ENCODE measurements at regions not wholly inside any gene's neighbourhood (a gene's known extent, or its start where the extent isn't known, plus 50 kb on each side); places are given as distances from the start of the nearest gene placed in this dataset.
A peak's percentile ranks its signal among the peaks of the same experiment; 100 is the strongest.

- no peak overlapping the region for H3K27ac ChIP-seq (ENCODE audit: low read length)
- 90% methylated on average over 9 of the region's 9 CpGs for WGBS
- intact Hi-C loops (cut with DNase I): loop anchor here in 1 of 4 donors (10.0 kb wide), 1 partner anchor 59 kb away; no protein-coding TSS in a partner anchor
- H3K4me3 ChIP-seq (ENCODE audit: low read length): no peak overlapping the region
- ATAC-seq (no peak), DNase-seq (peak in 1 of 3 donors; percentile 16)
- H3K4me1 ChIP-seq (ENCODE audit: control insufficient read depth, insufficient read depth, low read length): peaks cover 10% of the 10 kb centered on the region
- no peaks in the 10 kb centered on the region for H3K9me3 ChIP-seq (ENCODE audit: control insufficient read depth, low read length)
- no peaks in the 10 kb centered on the region for H3K27me3 ChIP-seq (ENCODE audit: control insufficient read depth, insufficient read depth)
These were observed 138.2 kb upstream of the GAS1 start for GRCh38 chr9:87085521-87085920.

DNA sequence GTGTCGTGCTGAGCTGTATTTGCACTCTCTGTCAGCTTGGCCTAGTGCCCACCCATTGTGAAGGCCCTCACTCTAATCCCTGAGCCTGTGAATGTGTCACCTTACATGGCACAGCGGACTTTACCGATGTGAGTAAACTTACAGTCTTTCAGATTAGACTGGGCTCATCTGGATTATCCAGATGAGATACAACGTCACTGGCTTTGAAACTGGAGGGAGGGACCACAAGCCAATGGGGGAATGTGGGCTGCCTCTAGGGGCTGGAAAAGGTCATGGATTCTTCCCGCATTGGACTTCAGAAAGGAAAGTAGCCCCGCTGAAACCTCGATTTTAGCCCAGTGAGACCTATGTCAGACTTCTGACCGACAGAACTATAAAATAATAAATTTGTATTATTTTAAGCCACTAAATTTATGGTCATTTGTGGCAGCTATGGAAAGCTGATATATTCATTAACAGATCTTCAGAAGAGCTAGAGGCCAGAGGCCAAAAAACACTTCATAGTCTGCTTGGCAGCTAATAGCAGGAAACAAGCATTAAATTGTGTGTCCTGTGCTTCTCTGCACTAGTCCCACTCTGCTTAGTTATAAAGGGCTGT lies 139.0 kb upstream of the GAS1 start:
- Histone ChIP-seq H3K9me3 (ENCODE audit: control insufficient read depth, low read length) (no peaks in the 10 kb centered on the region), H3K4me1 (ENCODE audit: control insufficient read depth, insufficient read depth, low read length) (peaks cover 8% of the 10 kb centered on the region), H3K27me3 (ENCODE audit: control insufficient read depth, insufficient read depth) (no peaks in the 10 kb centered on the region), H3K4me3 (ENCODE audit: low read length) (no peak overlapping the region), H3K27ac (ENCODE audit: low read length) (no peak overlapping the region)
- 66% methylated on average over 8 of the region's 8 CpGs for WGBS
- peak in 1 of 3 donors; percentile 55 for DNase-seq
- ATAC-seq: no peak
- intact Hi-C loops (cut with DNase I): loop anchor here in 1 of 4 donors (10.0 kb wide), 1 partner anchor 58 kb away; no protein-coding TSS in a partner anchor

DNA sequence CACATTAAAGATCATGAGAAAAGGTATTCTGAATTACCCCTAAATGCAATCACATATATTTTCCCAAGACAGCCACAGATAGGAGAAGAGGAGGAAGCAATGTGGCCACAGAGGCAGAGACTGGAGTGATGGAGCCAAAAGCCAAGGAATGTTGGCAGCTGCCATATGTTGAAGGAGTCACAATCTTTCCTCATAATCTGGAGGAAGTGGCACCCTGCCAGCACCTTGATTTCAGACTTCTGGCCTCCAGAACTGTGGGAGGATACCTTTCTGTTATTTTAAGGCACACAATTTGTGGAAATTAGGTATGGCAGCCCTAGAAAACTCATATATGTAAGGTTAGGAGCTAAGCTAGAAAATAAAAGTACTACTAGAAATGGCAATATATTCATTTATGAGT lies 139.9 kb upstream of the GAS1 start:
- H3K27ac ChIP-seq (ENCODE audit: low read length): no peak overlapping the region

DNA sequence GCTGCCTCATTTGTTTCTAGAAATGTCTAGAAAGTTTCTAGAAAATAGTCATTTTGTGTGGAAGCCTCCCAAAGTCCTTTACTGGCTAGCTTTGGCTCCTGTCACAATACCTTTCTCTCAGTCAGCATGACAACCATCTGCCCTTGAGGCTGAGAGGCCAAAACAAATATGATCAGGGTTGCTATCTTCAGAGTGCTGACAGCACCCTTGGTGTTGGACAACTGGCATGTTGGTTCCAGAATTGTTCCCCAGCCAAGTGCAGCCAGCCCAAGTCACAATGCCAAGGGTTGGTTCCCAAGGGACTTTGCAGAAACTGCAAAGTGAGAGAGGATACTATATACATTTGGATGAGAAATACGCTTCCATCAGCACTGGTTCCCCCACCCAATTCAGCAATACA lies 140.9 kb upstream of the GAS1 start:
- no peaks in the 10 kb centered on the region for H3K27me3 ChIP-seq (ENCODE audit: control insufficient read depth, insufficient read depth)
- peak; percentile 31 to 55 (median 52) for DNase-seq
- intact Hi-C loops (cut with DNase I): loop anchor here in 1 of 4 donors (10.0 kb wide), 1 partner anchor 57 kb away; no protein-coding TSS in a partner anchor
- H3K4me1 ChIP-seq (ENCODE audit: control insufficient read depth, insufficient read depth, low read length): peaks cover 8% of the 10 kb centered on the region
- H3K9me3 ChIP-seq (ENCODE audit: control insufficient read depth, low read length): no peaks in the 10 kb centered on the region
- 43% methylated on average over 1 of the region's 1 CpG for WGBS
- H3K27ac ChIP-seq (ENCODE audit: low read length): no peak overlapping the region
- no peak overlapping the region for H3K4me3 ChIP-seq (ENCODE audit: low read length)
- peak; percentile 78 for ATAC-seq

More for the DNA sequence above, 139.9 kb upstream of the GAS1 start:
- H3K4me1 ChIP-seq (ENCODE audit: control insufficient read depth, insufficient read depth, low read length): peaks cover 8% of the 10 kb centered on the region
- DNase-seq: peak in 1 of 3 donors; percentile 28
- no peak for ATAC-seq
- intact Hi-C loops (cut with DNase I): loop anchor here in 1 of 4 donors (10.0 kb wide), 1 partner anchor 58 kb away; no protein-coding TSS in a partner anchor
- no peaks in the 10 kb centered on the region for H3K27me3 ChIP-seq (ENCODE audit: control insufficient read depth, insufficient read depth)
- no peak overlapping the region for H3K4me3 ChIP-seq (ENCODE audit: low read length)
- no peaks in the 10 kb centered on the region for H3K9me3 ChIP-seq (ENCODE audit: control insufficient read depth, low read length)

GRCh38 chr9:87088621-87089365 lies 141.5 kb upstream of the GAS1 start:
- Histone ChIP-seq H3K4me1 (ENCODE audit: control insufficient read depth, insufficient read depth, low read length) (peaks cover 8% of the 10 kb centered on the region), H3K27me3 (ENCODE audit: control insufficient read depth, insufficient read depth) (no peaks in the 10 kb centered on the region), H3K27ac (ENCODE audit: low read length) (no peak overlapping the region), H3K9me3 (ENCODE audit: control insufficient read depth, low read length) (no peaks in the 10 kb centered on the region), H3K4me3 (ENCODE audit: low read length) (no peak overlapping the region)
- intact Hi-C loops (cut with DNase I): loop anchor here in 1 of 4 donors (10.0 kb wide), 1 partner anchor 56 kb away; no protein-coding TSS in a partner anchor
- DNase-seq: peak in 1 of 3 donors; percentile 17
- 68% methylated on average over 5 of the region's 5 CpGs for WGBS
- peak; percentile 6 to 37 for ATAC-seq

DNA sequence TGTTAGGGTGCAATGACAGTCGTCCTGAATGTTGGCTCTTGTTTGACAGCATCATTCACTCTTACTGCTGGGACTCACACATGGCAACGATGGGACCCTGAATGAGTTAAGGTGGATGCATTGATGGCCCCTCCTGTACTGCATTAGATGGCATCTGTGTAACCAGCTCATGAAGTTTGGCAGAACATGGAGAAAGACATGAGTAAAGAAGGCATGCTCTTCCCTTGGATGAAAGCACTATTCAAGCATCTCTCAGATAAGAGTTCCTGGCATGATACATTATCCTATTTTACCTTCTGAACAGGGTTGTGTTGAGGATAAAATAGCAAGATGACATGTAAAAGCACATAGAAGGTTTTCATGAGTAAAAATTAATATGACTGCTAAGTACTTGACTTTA lies 142.2 kb upstream of the GAS1 start:
- ATAC-seq: no peak

GRCh38 chr9:87089929-87090328 lies 142.6 kb upstream of the GAS1 start:
- intact Hi-C loops (cut with DNase I): loop anchor here in 1 of 4 donors (10.0 kb wide), 1 partner anchor 55 kb away; no protein-coding TSS in a partner anchor
- Histone ChIP-seq H3K27ac (ENCODE audit: low read length) (no peak overlapping the region), H3K4me1 (ENCODE audit: control insufficient read depth, insufficient read depth, low read length) (peaks cover 8% of the 10 kb centered on the region), H3K9me3 (ENCODE audit: control insufficient read depth, low read length) (no peaks in the 10 kb centered on the region), H3K27me3 (ENCODE audit: control insufficient read depth, insufficient read depth) (no peaks in the 10 kb centered on the region), H3K4me3 (ENCODE audit: low read length) (no peak overlapping the region)
- ATAC-seq (peak; percentile 39 to 43), DNase-seq (no peak)

More for the DNA sequence above, 142.2 kb upstream of the GAS1 start:
- 52% methylated on average over 2 of the region's 2 CpGs for WGBS
- Histone ChIP-seq H3K4me1 (ENCODE audit: control insufficient read depth, insufficient read depth, low read length) (peaks cover 8% of the 10 kb centered on the region), H3K27me3 (ENCODE audit: control insufficient read depth, insufficient read depth) (no peaks in the 10 kb centered on the region), H3K4me3 (ENCODE audit: low read length) (no peak overlapping the region), H3K27ac (ENCODE audit: low read length) (peak overlapping the region; percentile 54), H3K9me3 (ENCODE audit: control insufficient read depth, low read length) (no peaks in the 10 kb centered on the region)
- no peak for DNase-seq
- intact Hi-C loops (cut with DNase I): loop anchor here in 1 of 4 donors (10.0 kb wide), 1 partner anchor 55 kb away; no protein-coding TSS in a partner anchor

DNA sequence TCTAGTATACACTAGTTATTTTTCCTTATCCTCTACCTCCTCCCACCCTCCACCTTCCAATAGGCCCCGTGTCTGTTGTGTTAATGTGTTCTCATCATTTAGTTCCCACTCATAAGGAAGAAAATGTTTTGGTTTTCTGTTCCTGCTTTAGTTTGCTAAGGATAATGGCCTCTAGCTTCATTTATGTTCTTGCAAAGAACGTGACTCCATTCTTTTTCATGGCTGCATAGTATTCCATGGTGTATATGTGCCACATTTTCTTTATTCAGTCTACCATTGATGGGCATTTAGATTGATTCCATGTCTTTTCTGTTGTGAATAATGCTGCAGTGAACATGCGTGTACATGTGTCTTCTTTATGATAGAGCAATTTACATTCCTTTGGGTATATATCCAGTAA lies 146.5 kb upstream of the GAS1 start:
- intact Hi-C loops (cut with DNase I): no loop called here
- WGBS: 96% methylated on average over 3 of the region's 3 CpGs
- ATAC-seq (no peak), DNase-seq (no peak)
- Histone ChIP-seq H3K4me3 (ENCODE audit: low read length) (no peak overlapping the region), H3K27ac (ENCODE audit: low read length) (no peak overlapping the region), H3K9me3 (ENCODE audit: control insufficient read depth, low read length) (no peaks in the 10 kb centered on the region), H3K4me1 (ENCODE audit: control insufficient read depth, insufficient read depth, low read length) (peaks cover 4% of the 10 kb centered on the region), H3K27me3 (ENCODE audit: control insufficient read depth, insufficient read depth) (no peaks in the 10 kb centered on the region)

DNA sequence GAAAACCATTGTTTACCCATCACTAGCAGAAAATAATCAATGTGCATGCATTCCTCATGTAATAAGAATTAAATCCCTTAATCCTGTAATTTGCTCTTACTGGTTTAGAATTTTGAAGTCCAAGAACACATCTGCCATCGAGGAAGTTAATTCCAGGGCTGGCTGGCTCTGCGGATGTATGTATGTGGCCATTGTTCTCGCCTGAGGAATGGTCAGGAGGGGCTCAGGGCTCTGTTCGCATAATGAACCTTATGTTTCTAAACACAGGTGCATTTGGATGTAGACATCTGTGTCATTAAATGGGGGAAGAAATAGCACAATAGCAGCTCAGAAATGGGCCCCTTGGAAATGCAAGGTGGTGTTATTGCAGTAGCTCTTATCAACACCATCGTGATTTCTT lies 148.6 kb upstream of the GAS1 start:
- ATAC-seq: no peak
- Histone ChIP-seq H3K27me3 (ENCODE audit: control insufficient read depth, insufficient read depth) (no peaks in the 10 kb centered on the region), H3K9me3 (ENCODE audit: control insufficient read depth, low read length) (no peaks in the 10 kb centered on the region), H3K27ac (ENCODE audit: low read length) (no peak overlapping the region), H3K4me1 (ENCODE audit: control insufficient read depth, insufficient read depth, low read length) (no peaks in the 10 kb centered on the region), H3K4me3 (ENCODE audit: low read length) (no peak overlapping the region)
- intact Hi-C loops (cut with DNase I): no loop called here
- no peak for DNase-seq
- WGBS: 85% methylated on average over 5 of the region's 5 CpGs

DNA sequence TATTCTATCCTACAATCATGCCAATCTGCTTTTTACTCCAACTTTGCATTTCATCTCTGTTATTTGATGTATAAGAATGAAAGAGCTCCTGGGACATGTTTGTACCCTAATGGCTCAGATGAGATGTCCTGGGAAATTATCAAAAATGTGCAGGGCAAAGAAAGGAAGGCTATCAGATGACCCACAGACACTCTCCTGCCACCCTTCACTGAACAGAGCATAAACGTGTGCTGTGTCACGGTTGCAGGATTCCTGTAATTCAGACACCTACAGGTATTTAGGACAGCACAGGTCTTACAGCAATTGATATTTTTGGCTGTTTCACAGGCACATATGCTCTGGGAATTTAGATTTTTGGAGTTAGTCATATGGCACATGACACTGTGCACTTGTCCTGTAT lies 149.2 kb upstream of the GAS1 start:
- ATAC-seq: no peak
- intact Hi-C loops (cut with DNase I): no loop called here
- DNase-seq: no peak
- H3K4me3 ChIP-seq (ENCODE audit: low read length): no peak overlapping the region
- no peak overlapping the region for H3K27ac ChIP-seq (ENCODE audit: low read length)
- WGBS: 77% methylated on average over 2 of the region's 2 CpGs
- no peaks in the 10 kb centered on the region for H3K4me1 ChIP-seq (ENCODE audit: control insufficient read depth, insufficient read depth, low read length)
- no peaks in the 10 kb centered on the region for H3K9me3 ChIP-seq (ENCODE audit: control insufficient read depth, low read length)
- H3K27me3 ChIP-seq (ENCODE audit: control insufficient read depth, insufficient read depth): no peaks in the 10 kb centered on the region

DNA sequence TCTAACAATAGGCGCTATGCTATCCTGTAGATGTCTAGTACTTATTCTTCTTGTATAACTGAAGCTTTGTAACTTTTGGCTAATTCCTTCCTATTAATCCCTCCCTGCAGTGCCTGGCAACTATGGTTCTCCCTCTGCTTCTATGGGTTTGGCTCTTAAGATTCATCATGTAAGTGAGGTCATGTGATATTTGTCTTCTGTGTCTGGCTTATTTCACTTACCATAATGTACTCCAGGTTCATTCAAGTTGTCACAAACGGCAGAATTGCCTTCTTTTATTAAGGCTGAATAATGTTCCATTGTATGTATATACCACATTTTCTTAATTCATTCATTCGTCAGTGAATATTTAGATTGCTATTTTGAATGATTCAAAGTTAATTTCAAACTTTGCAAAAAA lies 149.9 kb upstream of the GAS1 start:
- Histone ChIP-seq H3K4me1 (ENCODE audit: control insufficient read depth, insufficient read depth, low read length) (no peaks in the 10 kb centered on the region), H3K9me3 (ENCODE audit: control insufficient read depth, low read length) (no peaks in the 10 kb centered on the region), H3K27ac (ENCODE audit: low read length) (no peak overlapping the region), H3K4me3 (ENCODE audit: low read length) (no peak overlapping the region), H3K27me3 (ENCODE audit: control insufficient read depth, insufficient read depth) (no peaks in the 10 kb centered on the region)
- DNase-seq (no peak), ATAC-seq (no peak)
- intact Hi-C loops (cut with DNase I): no loop called here
- 85% methylated on average over 3 of the region's 3 CpGs for WGBS

Data from right cardiac atrium (tissue), 5 donors.